NT2/D1 (cell line): ENCODE measurements at regions not wholly inside any gene's neighbourhood (a gene's known extent, or its start where the extent isn't known, plus 50 kb on each side); places are given as distances from the start of the nearest gene placed in this dataset.

Experiments used
- SUZ12 ChIP-seq: IDR thresholded peaks from 2 replicates; pipeline ENCODE4 v1.6.1; 2011; ENCODE audit not compliant: insufficient read length, insufficient read depth; ENCODE audit errors: extremely low read depth
- YY1 ChIP-seq: IDR thresholded peaks from 2 replicates; pipeline ENCODE4 v1.6.1; 2011; ENCODE audit not compliant: insufficient read length, insufficient read depth
- ZNF274 ChIP-seq: IDR thresholded peaks from 2 replicates; pipeline ENCODE4 v1.6.1; 2011; ENCODE audit warnings: mild to moderate bottlenecking, low read depth, low read length

GRCh38 chr20:40110311-40110831 is 578.7 kb downstream of the MAFB start:
- TF ChIP-seq ZNF274 = no peak
- no peak for TF ChIP-seq YY1
- TF ChIP-seq SUZ12 = no peak
